ENCODE measurements at regions not wholly inside any gene's neighbourhood (a gene's known extent, or its start where the extent isn't known, plus 50 kb on each side); places are given as distances from the start of the nearest gene placed in this dataset.

DNA sequence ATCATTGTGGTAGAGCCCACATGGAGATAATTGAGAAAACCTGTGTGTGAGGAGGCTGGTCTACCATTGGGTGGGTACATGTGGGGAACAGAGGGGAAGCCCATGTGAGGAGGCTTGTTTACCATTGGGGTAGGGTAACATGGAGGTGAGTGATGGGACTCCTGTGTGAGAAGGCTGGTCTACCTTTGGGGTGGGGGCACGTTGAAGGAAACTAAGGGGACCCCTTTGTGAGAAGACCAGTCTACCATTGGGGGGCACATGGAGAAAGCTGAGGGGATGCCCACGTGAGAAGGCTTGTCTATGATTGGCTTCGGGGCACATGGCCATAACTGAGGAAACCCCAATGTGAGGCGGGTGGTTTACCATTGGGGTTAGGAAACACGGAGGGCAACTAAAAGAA lies 158.5 kb downstream of the FBLN2 start:
- H3K27ac Mint-ChIP-seq = no peak overlapping the region
- no peak overlapping the region for H3K4me3 Mint-ChIP-seq
- H3K9me3 Mint-ChIP-seq = peaks cover 84% of the 10 kb centered on the region
- ATAC-seq = no peak
- no peaks in the 10 kb centered on the region for H3K4me1 Mint-ChIP-seq
- H3K27me3 Mint-ChIP-seq = peaks cover 100% of the 10 kb centered on the region
- no peaks in the 10 kb centered on the region for H3K36me3 Mint-ChIP-seq

- Mint-ChIP-seq H3K36me3 (no peaks in the 10 kb centered on the region), H3K4me1 (no peaks in the 10 kb centered on the region), H3K9me3 (peaks cover 79% of the 10 kb centered on the region), H3K27me3 (peaks cover 100% of the 10 kb centered on the region), H3K4me3 (no peak overlapping the region), H3K27ac (no peak overlapping the region)
- no peak for ATAC-seq
These were observed 158.0 kb downstream of the FBLN2 start for GRCh38 chr3:13706886-13707285.

- Mint-ChIP-seq H3K9me3 (peaks cover 74% of the 10 kb centered on the region), H3K4me3 (no peak overlapping the region), H3K27me3 (peaks cover 100% of the 10 kb centered on the region), H3K27ac (no peak overlapping the region), H3K4me1 (no peaks in the 10 kb centered on the region), H3K36me3 (no peaks in the 10 kb centered on the region)
- ATAC-seq = no peak
These were observed 157.5 kb downstream of the FBLN2 start for GRCh38 chr3:13706451-13706850.

- Mint-ChIP-seq H3K9me3 (peaks cover 68% of the 10 kb centered on the region), H3K4me3 (no peak overlapping the region), H3K36me3 (no peaks in the 10 kb centered on the region), H3K27ac (no peak overlapping the region), H3K4me1 (no peaks in the 10 kb centered on the region), H3K27me3 (peaks cover 97% of the 10 kb centered on the region)
- no peak for ATAC-seq
These were observed 156.9 kb downstream of the FBLN2 start for GRCh38 chr3:13705702-13706280.

DNA sequence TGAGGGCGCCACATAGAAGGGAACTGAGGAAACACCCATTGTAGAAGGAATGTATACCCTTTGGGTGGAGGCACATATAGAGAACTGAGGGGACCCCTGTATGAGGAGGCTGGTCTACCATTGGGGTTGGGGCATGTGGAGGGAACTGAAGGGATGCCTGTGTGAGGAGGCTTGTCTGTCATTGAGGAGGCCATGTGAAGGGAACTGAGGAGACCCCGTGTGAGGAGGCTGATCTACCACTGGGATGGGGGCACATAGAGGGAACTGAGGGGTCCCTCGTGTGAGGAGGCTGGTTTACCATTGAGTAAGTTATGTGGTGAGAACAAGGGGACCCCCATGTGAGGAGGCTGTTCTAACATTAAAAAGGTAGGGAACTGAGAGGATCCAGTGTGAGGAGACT lies 156.1 kb downstream of the FBLN2 start:
- Mint-ChIP-seq H3K4me3 (no peak overlapping the region), H3K4me1 (no peaks in the 10 kb centered on the region), H3K9me3 (peaks cover 60% of the 10 kb centered on the region), H3K27me3 (peaks cover 90% of the 10 kb centered on the region), H3K27ac (no peak overlapping the region), H3K36me3 (no peaks in the 10 kb centered on the region)
- ATAC-seq = no peak

DNA sequence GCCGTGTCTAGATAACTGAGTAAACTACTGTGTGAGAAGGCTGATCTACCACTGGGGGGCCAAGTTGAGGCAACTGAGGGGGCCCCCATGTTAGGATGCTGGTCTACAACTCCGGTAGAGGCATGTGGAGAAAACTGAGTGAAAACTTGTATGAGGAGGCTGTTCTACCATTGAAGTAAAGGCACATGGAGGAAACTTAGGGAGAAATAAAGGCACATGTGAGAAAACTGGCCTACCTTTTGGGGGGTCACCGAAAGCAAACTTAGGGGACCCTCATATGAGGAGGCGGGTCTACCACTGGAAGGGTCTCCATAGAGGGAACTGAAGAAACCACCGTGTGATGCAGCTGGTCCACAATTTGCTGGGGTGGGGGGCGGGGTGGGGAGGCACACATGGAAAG lies 155.2 kb downstream of the FBLN2 start:
- Mint-ChIP-seq H3K4me1 (no peaks in the 10 kb centered on the region), H3K36me3 (no peaks in the 10 kb centered on the region), H3K4me3 (no peak overlapping the region), H3K27ac (no peak overlapping the region), H3K27me3 (peaks cover 85% of the 10 kb centered on the region), H3K9me3 (peaks cover 51% of the 10 kb centered on the region)
- no peak for ATAC-seq

GRCh38 chr3:13703071-13703470 lies 154.1 kb downstream of the FBLN2 start:
- no peak for ATAC-seq
- Mint-ChIP-seq H3K4me1 (no peaks in the 10 kb centered on the region), H3K4me3 (no peak overlapping the region), H3K27ac (no peak overlapping the region), H3K36me3 (no peaks in the 10 kb centered on the region), H3K9me3 (peaks cover 43% of the 10 kb centered on the region), H3K27me3 (peaks cover 83% of the 10 kb centered on the region)

DNA sequence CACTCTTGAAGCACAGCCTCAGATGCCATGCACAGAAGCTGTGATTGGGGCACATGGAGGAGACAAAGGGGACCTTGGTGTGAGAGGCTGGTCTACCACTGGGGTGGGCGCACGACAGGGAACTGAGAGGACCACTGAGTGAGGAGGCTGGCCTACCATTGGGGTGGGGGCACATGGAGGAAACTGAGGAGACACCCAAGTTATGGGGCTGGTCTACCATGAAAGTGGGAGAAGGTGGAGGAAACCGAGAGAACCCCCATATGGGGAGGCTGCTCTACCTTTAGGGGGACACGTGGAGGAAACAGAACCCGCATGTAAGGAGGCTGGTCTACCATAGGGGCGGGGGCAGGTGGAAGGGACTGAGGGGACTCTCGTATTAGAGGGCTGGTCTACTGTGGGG lies 153.4 kb downstream of the FBLN2 start:
- ATAC-seq = no peak
- no peaks in the 10 kb centered on the region for H3K4me1 Mint-ChIP-seq
- H3K36me3 Mint-ChIP-seq = no peaks in the 10 kb centered on the region
- H3K4me3 Mint-ChIP-seq = no peak overlapping the region
- peaks cover 75% of the 10 kb centered on the region for H3K27me3 Mint-ChIP-seq
- H3K27ac Mint-ChIP-seq = no peak overlapping the region
- peaks cover 35% of the 10 kb centered on the region for H3K9me3 Mint-ChIP-seq

DNA sequence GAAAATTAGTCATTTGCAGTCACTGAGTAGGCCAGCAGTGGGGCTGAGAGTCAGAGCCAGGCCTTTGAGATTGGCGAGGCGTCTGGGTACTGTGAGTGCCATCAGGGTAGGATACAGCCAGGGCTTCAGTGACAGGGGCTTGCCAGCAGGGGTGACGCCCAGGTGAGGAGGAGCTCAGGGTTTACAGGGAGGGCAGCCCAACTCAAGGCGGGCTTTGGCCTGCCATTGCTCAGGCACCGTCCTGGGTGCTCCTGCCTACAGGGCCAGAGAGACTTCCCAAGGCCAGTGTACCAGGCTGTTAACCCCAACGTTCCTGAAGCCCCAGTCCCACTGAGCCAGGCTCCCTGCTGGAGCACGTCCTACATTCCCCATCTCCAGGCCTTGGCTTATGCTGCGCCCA lies 152.0 kb downstream of the FBLN2 start:
- H3K27me3 Mint-ChIP-seq = peaks cover 71% of the 10 kb centered on the region
- H3K36me3 Mint-ChIP-seq = no peaks in the 10 kb centered on the region
- H3K27ac Mint-ChIP-seq = no peak overlapping the region
- no peak overlapping the region for H3K4me3 Mint-ChIP-seq
- no peaks in the 10 kb centered on the region for H3K4me1 Mint-ChIP-seq
- no peak for ATAC-seq
- H3K9me3 Mint-ChIP-seq = peaks cover 22% of the 10 kb centered on the region

- H3K4me1 Mint-ChIP-seq = no peaks in the 10 kb centered on the region
- H3K9me3 Mint-ChIP-seq = peaks cover 17% of the 10 kb centered on the region
- no peak for ATAC-seq
- peaks cover 66% of the 10 kb centered on the region for H3K27me3 Mint-ChIP-seq
- no peaks in the 10 kb centered on the region for H3K36me3 Mint-ChIP-seq
- H3K4me3 Mint-ChIP-seq = no peak overlapping the region
- no peak overlapping the region for H3K27ac Mint-ChIP-seq
These were observed 151.4 kb downstream of the FBLN2 start for GRCh38 chr3:13700362-13700761.

- Mint-ChIP-seq H3K36me3 (no peaks in the 10 kb centered on the region), H3K4me3 (no peak overlapping the region), H3K4me1 (no peaks in the 10 kb centered on the region), H3K27ac (no peak overlapping the region), H3K9me3 (no peaks in the 10 kb centered on the region), H3K27me3 (peaks cover 29% of the 10 kb centered on the region)
- ATAC-seq = no peak
These were observed 147.8 kb downstream of the FBLN2 start for GRCh38 chr3:13696699-13697098.

- Mint-ChIP-seq H3K27ac (no peak overlapping the region), H3K27me3 (peaks cover 12% of the 10 kb centered on the region), H3K4me3 (no peak overlapping the region), H3K4me1 (no peaks in the 10 kb centered on the region), H3K9me3 (no peaks in the 10 kb centered on the region), H3K36me3 (no peaks in the 10 kb centered on the region)
- ATAC-seq = no peak
These were observed 144.5 kb downstream of the FBLN2 start for GRCh38 chr3:13693441-13693840.

- no peak for ATAC-seq
- Mint-ChIP-seq H3K9me3 (no peaks in the 10 kb centered on the region), H3K36me3 (no peaks in the 10 kb centered on the region), H3K4me1 (no peaks in the 10 kb centered on the region), H3K27me3 (peaks cover 5% of the 10 kb centered on the region), H3K4me3 (no peak overlapping the region), H3K27ac (no peak overlapping the region)
These were observed 141.7 kb downstream of the FBLN2 start for GRCh38 chr3:13690636-13691035.

- ATAC-seq = no peak
- Mint-ChIP-seq H3K36me3 (no peaks in the 10 kb centered on the region), H3K4me1 (no peaks in the 10 kb centered on the region), H3K9me3 (no peaks in the 10 kb centered on the region), H3K4me3 (no peak overlapping the region), H3K27ac (no peak overlapping the region), H3K27me3 (peaks cover 9% of the 10 kb centered on the region)
These were observed 140.7 kb downstream of the FBLN2 start for GRCh38 chr3:13689373-13690260.

- Mint-ChIP-seq H3K4me1 (no peaks in the 10 kb centered on the region), H3K36me3 (no peaks in the 10 kb centered on the region), H3K27me3 (peaks cover 11% of the 10 kb centered on the region), H3K4me3 (no peak overlapping the region), H3K9me3 (no peaks in the 10 kb centered on the region), H3K27ac (no peak overlapping the region)
- ATAC-seq = no peak
These were observed 139.9 kb downstream of the FBLN2 start for GRCh38 chr3:13688824-13689223.

DNA sequence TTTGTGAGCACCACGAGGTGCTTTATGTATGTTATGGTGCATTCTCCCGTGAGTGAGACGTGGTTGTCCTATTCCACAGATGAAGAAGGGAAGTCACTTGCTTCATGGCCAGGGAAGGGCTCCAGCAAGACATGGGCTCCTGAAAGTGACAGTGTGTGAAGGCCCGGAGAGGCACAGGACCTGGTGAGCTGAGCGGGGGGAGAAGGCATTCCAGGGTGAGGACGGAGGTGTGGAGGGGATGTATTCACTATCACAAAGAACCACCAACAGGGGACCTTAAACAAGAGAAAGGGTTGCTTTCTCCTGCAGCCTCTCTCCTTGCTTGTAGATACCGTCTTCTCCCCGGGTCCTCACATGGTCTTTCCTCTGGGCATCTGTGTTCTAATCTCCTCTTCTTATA lies 139.1 kb downstream of the FBLN2 start:
- Mint-ChIP-seq H3K36me3 (no peaks in the 10 kb centered on the region), H3K27me3 (peaks cover 19% of the 10 kb centered on the region), H3K27ac (no peak overlapping the region), H3K9me3 (peaks cover 5% of the 10 kb centered on the region), H3K4me3 (no peak overlapping the region), H3K4me1 (no peaks in the 10 kb centered on the region)
- no peak for ATAC-seq
